Stimulated activated CD4-positive, alpha-beta T cell treated with anti-CD3 and anti-CD28 coated beads, TNF-alpha, amount 100 ng/mL, for 24 hours (primary cell): ENCODE measurements at regions not wholly inside any gene's neighbourhood (a gene's known extent, or its start where the extent isn't known, plus 50 kb on each side); places are given as distances from the start of the nearest gene placed in this dataset.
"Not testable (repeated sequence)": the region's sequence is repeated elsewhere in the genome, so short reads cannot be mapped to it uniquely, and the experiment has no call there.

Experiments
- DNase-seq, 3 experiments: peaks; one replicate each; pipeline ENCODE4 v3.0.0-alpha.2; 2020; ENCODE audit warnings: low read depth in 3 of 3

GRCh38 chr2:190742431-190742830 lies 93.5 kb downstream of the NAB1 start:
- DNase-seq: no peak

- no peak for DNase-seq
These were observed 95.2 kb downstream of the NAB1 start for GRCh38 chr2:190744041-190744440.

- DNase-seq: no peak
These were observed 98.3 kb downstream of the NAB1 start for GRCh38 chr2:190746971-190747761.

GRCh38 chr2:190748966-190749365 lies 100.1 kb downstream of the NAB1 start:
- DNase-seq: no peak

- no peak for DNase-seq
These were observed 107.0 kb downstream of the NAB1 start for GRCh38 chr2:190755772-190756415.

- DNase-seq: no peak
These were observed 110.9 kb downstream of the NAB1 start for GRCh38 chr2:190759749-190760213.

GRCh38 chr2:190760353-190761150 lies 111.7 kb downstream of the NAB1 start:
- not testable (repeated sequence) for DNase-seq

- DNase-seq: not testable (repeated sequence)
These were observed 112.3 kb downstream of the NAB1 start for GRCh38 chr2:190761216-190761615.

GRCh38 chr2:190762566-190762965 lies 113.7 kb downstream of the NAB1 start:
- no peak for DNase-seq

GRCh38 chr2:190763100-190763499 lies 114.2 kb downstream of the NAB1 start:
- no peak for DNase-seq

- DNase-seq: peak; percentile 14 to 37 (median 19)
These were observed 115.1 kb downstream of the NAB1 start for GRCh38 chr2:190763901-190764514.

GRCh38 chr2:190765386-190766173 lies 115.0 kb upstream of the GLS start:
- DNase-seq: no peak

- no peak for DNase-seq
These were observed 114.4 kb upstream of the GLS start for GRCh38 chr2:190766174-190766572.

- no peak for DNase-seq
These were observed 114.0 kb upstream of the GLS start for GRCh38 chr2:190766595-190766994.

- no peak for DNase-seq
These were observed 112.8 kb upstream of the GLS start for GRCh38 chr2:190767821-190768220.

- no peak for DNase-seq
These were observed 111.4 kb upstream of the GLS start for GRCh38 chr2:190769258-190769657.

- no peak for DNase-seq
These were observed 108.9 kb upstream of the GLS start for GRCh38 chr2:190771726-190772125.

GRCh38 chr2:190780594-190780993 lies 100.0 kb upstream of the GLS start:
- no peak for DNase-seq

- peak; percentile 23 to 47 (median 41) for DNase-seq
These were observed 98.9 kb upstream of the GLS start for GRCh38 chr2:190781604-190782198.

GRCh38 chr2:190782264-190782663 lies 98.4 kb upstream of the GLS start:
- DNase-seq: no peak
